ENCODE measurements at regions not wholly inside any gene's neighbourhood (a gene's known extent, or its start where the extent isn't known, plus 50 kb on each side); places are given as distances from the start of the nearest gene placed in this dataset.

DNA sequence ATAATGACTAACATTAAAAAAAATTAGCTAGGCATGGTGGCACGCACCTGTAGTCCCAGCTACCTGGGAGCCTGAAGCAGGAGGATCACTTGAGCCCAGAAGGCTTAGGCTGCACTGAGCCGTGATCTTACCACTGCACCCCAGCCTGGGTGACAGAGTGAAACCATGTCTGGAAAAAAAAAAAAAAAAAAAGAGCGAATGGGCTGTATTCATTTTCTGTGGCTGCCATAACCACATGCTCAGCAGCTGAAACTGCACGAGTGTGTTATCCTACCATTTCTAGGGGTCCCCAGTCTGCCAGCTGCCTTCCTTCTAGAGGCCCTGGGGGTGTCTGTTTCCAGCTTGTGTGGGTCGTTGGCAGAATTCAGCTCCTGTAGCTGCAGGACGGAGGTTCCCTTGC is 247.8 kb downstream of the EIPR1 start:
- H3K27ac ChIP-seq (ENCODE audit: insufficient read depth, low read length) = no peak overlapping the region
- no peak overlapping the region for H3K4me3 ChIP-seq (replicated peaks in 1 of 4; ENCODE audit: control extremely low read depth in 1 of 4, insufficient read depth in 1 of 4, low read depth in 3 of 4, low read length in 4 of 4)
- DNase-seq (ENCODE audit: low read depth in 2 of 2) = no peak
- no peak overlapping the region for H2AFZ ChIP-seq (ENCODE audit: low read length)
- no peaks in the 10 kb centered on the region for H3K79me2 ChIP-seq (ENCODE audit: control insufficient read depth, insufficient read depth, low read length)
- H3K9me3 ChIP-seq (ENCODE audit: control insufficient read depth, insufficient read depth, low read depth, low read length) = no peaks in the 10 kb centered on the region
- H3K4me1 ChIP-seq (ENCODE audit: control insufficient read depth, extremely low read depth, insufficient read depth, low read length) = no peaks in the 10 kb centered on the region
- TF ChIP-seq, protein P1, sequence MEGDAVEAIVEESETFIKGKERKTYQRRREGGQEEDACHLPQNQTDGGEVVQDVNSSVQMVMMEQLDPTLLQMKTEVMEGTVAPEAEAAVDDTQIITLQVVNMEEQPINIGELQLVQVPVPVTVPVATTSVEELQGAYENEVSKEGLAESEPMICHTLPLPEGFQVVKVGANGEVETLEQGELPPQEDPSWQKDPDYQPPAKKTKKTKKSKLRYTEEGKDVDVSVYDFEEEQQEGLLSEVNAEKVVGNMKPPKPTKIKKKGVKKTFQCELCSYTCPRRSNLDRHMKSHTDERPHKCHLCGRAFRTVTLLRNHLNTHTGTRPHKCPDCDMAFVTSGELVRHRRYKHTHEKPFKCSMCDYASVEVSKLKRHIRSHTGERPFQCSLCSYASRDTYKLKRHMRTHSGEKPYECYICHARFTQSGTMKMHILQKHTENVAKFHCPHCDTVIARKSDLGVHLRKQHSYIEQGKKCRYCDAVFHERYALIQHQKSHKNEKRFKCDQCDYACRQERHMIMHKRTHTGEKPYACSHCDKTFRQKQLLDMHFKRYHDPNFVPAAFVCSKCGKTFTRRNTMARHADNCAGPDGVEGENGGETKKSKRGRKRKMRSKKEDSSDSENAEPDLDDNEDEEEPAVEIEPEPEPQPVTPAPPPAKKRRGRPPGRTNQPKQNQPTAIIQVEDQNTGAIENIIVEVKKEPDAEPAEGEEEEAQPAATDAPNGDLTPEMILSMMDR (conservative IDR thresholded peaks at IDR 0.05 in 1 of 2, IDR thresholded peaks at IDR 0.05 in 1 of 2; ENCODE audit: low read depth in 1 of 2, low read length in 2 of 2) = no peak
- no peaks in the 10 kb centered on the region for H3K36me3 ChIP-seq (ENCODE audit: control insufficient read depth, insufficient read depth, low read length)
- H3K9ac ChIP-seq (ENCODE audit: insufficient read depth, low read length) = no peak overlapping the region
- H3K4me2 ChIP-seq (ENCODE audit: extremely low read depth, insufficient read depth, low read length) = no peak overlapping the region
- no peaks in the 10 kb centered on the region for H4K20me1 ChIP-seq (ENCODE audit: control insufficient read depth, extremely low read depth, insufficient read depth, low read length)
- no peaks in the 10 kb centered on the region for H3K27me3 ChIP-seq (ENCODE audit: control insufficient read depth, insufficient read depth, low read length)

DNA sequence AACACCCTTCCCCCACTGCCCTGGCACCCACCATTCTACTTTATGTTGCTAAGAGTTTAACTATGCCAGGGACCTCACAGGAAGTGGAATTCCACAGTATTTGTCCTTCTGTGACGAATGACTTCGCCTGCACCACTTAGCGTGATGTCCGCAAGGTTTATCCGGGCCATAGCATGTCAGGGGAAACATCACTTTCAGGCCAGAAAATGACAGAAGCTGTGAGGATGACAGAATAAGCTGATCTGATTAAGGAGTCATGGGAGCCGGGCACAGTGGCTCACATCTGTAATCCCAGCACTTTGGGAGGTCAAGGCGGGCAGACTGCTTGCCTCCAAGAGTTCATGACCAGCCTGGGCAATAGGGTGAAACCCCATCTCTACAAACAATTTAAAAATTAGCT is 248.8 kb downstream of the EIPR1 start:
- Histone ChIP-seq H3K36me3 (ENCODE audit: control insufficient read depth, insufficient read depth, low read length) (no peaks in the 10 kb centered on the region), H3K4me1 (ENCODE audit: control insufficient read depth, extremely low read depth, insufficient read depth, low read length) (no peaks in the 10 kb centered on the region), H3K79me2 (ENCODE audit: control insufficient read depth, insufficient read depth, low read length) (no peaks in the 10 kb centered on the region), H2AFZ (ENCODE audit: low read length) (no peak overlapping the region), H3K4me3 (replicated peaks in 1 of 4; ENCODE audit: control extremely low read depth in 1 of 4, insufficient read depth in 1 of 4, low read depth in 3 of 4, low read length in 4 of 4) (no peak overlapping the region), H3K27me3 (ENCODE audit: control insufficient read depth, insufficient read depth, low read length) (no peaks in the 10 kb centered on the region), H3K27ac (ENCODE audit: insufficient read depth, low read length) (no peak overlapping the region), H3K9me3 (ENCODE audit: control insufficient read depth, insufficient read depth, low read depth, low read length) (no peaks in the 10 kb centered on the region), H4K20me1 (ENCODE audit: control insufficient read depth, extremely low read depth, insufficient read depth, low read length) (no peaks in the 10 kb centered on the region), H3K4me2 (ENCODE audit: extremely low read depth, insufficient read depth, low read length) (no peak overlapping the region), H3K9ac (ENCODE audit: insufficient read depth, low read length) (no peak overlapping the region)
- no peak for DNase-seq (ENCODE audit: low read depth in 2 of 2)
- TF ChIP-seq, protein P1 (conservative IDR thresholded peaks at IDR 0.05 in 1 of 2, IDR thresholded peaks at IDR 0.05 in 1 of 2; ENCODE audit: low read depth in 1 of 2, low read length in 2 of 2) = no peak
- TF ChIP-seq EZH2 (IDR thresholded peaks at IDR 0.05; ENCODE audit: low read length, missing control alignments) = no peak

DNA sequence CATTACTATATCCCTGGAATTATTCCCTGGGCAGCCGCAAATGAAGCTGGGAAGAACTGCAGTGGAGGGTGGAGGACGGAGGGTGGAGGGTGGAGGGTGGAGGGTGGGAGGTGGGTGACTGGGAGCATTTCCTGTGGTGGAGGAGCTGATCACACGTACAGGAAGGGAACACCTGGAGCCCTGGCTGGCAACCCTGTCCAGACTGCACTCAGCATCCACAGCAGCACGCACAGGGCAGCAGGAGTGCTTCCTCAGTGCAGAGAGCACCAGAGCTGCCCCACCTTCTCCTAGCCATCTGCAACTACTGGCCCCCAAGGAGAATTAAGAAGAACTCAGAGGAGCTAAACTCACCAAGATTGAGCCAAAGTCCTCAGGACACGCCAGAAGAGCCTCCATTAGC is 249.9 kb downstream of the EIPR1 start:
- H3K4me3 ChIP-seq (replicated peaks in 1 of 4; ENCODE audit: control extremely low read depth in 1 of 4, insufficient read depth in 1 of 4, low read depth in 3 of 4, low read length in 4 of 4) = no peak overlapping the region
- no peaks in the 10 kb centered on the region for H3K36me3 ChIP-seq (ENCODE audit: control insufficient read depth, insufficient read depth, low read length)
- H4K20me1 ChIP-seq (ENCODE audit: control insufficient read depth, extremely low read depth, insufficient read depth, low read length) = no peaks in the 10 kb centered on the region
- H2AFZ ChIP-seq (ENCODE audit: low read length) = no peak overlapping the region
- H3K4me1 ChIP-seq (ENCODE audit: control insufficient read depth, extremely low read depth, insufficient read depth, low read length) = no peaks in the 10 kb centered on the region
- no peak overlapping the region for H3K27ac ChIP-seq (ENCODE audit: insufficient read depth, low read length)
- TF ChIP-seq, protein P1 (conservative IDR thresholded peaks at IDR 0.05 in 1 of 2, IDR thresholded peaks at IDR 0.05 in 1 of 2; ENCODE audit: low read depth in 1 of 2, low read length in 2 of 2) = no peak
- TF ChIP-seq EZH2 (IDR thresholded peaks at IDR 0.05; ENCODE audit: low read length, missing control alignments) = no peak
- no peak overlapping the region for H3K4me2 ChIP-seq (ENCODE audit: extremely low read depth, insufficient read depth, low read length)
- no peak overlapping the region for H3K9ac ChIP-seq (ENCODE audit: insufficient read depth, low read length)
- no peaks in the 10 kb centered on the region for H3K27me3 ChIP-seq (ENCODE audit: control insufficient read depth, insufficient read depth, low read length)
- DNase-seq (ENCODE audit: low read depth in 2 of 2) = no peak
- H3K9me3 ChIP-seq (ENCODE audit: control insufficient read depth, insufficient read depth, low read depth, low read length) = no peaks in the 10 kb centered on the region
- H3K79me2 ChIP-seq (ENCODE audit: control insufficient read depth, insufficient read depth, low read length) = no peaks in the 10 kb centered on the region

Data from fibroblast of lung (primary cell).